Superior temporal gyrus (tissue), 1 donor: ENCODE measurements at regions not wholly inside any gene's neighbourhood (a gene's known extent, or its start where the extent isn't known, plus 50 kb on each side); places are given as distances from the start of the nearest gene placed in this dataset.

ENCODE experiments used
- DNase-seq: peaks from one replicate; pipeline ENCODE4 v3.0.0-alpha.2; 2016; ENCODE audit errors: extremely low spot score

DNA sequence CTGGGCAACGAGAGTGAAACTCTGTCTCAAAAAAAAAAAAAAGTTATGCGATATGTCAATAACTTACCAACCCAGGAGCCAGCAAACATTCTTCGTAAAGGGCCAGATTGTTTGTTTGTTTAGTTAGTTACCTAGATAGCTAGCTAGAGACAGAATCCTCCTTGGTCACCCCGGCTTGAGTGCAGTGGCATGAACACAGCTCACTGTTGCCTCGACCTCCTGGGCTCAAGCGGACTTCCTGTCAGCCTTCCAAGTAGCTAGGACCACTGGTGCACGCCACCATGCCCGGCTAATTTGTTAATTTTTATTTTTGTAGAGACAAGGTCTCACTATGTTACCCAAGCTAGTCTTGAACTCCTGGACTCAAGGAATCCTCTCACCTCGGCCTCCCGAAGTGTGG is 113.0 kb downstream of the LITAF start:
- DNase-seq: no peak

DNA sequence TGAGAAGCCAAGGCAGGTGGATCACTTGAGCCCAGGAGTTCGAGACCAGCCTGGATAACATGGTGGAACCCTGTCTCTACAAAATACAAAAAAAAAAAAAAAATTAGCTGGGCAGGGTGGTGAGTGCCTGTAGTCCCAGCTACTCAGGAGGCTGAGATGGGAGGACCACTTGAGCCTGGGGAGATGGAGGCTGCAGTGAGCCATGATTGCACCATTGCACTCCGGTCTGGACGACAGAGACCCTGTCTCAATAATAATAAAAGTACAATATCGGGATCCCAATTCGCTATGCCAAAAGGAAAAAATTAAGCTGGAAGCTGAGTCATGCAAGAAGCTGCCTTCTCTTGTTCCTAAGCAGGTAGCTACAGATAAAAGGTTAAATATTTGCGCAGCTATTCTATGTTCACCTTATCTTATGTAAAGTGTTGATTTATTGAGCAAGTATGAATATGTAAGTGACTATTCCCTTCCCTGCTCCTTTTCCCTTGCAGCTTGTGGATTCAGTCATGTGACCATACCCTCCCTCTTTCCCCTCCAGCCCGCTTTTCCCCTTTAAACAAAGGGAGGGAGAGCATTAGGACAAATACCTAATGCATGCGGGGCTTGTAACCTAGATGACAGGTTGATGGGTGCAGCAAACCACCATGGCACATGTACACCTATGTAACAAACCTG is 112.0 kb downstream of the LITAF start:
- DNase-seq: no peak

DNA sequence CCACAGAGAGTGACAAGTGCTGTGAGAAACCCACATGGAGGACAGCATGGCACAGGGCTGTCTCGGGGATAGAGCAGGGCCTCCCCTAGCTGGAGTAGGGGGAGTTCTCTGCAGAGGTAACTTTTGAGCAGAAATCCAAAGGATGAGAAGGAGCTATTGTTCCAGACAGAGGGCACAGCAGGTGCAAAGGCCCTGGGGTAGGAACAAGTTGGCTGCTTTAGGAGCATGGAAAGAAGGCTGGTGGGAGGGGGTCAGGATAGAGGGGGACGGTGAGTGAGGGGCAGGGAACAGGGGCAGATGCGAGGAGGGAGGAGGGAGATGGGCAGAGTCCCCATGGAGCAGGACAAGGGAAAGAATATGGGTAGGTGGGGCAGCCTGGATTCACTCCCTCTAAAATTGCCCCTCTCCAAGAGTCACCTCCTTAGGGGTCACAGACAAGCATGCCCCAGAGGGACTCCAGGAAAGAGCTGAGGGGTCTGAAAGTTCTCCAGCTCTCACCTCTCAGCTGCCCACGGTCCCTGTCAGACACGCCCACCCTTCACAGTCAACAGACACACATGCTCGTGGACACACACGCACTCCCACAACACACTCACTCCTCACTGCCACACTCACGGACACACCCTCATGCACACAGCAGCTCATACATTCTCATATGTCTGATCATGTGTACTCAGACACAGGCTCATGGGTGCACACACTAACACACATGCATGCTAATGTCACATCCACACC is 110.7 kb downstream of the LITAF start:
- DNase-seq: no peak

DNA sequence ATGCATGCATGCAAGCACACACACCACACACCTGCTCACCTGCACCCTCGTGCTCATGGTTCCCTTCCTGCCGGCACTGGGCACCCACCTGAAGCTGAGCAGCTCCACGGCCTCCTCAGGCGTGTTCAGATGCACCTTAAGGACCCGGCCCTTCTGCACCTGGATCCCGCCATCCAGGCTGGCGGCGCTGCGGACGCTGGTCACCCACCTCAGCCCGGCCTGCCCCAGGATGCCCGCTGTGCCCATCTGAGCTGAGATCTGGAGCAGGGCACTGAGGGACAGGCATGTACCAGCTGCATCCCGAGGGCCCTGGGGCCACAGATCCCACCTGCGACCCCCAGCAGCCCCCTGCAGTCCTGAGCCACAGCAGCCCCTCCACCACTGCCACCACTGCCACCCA is 110.0 kb downstream of the LITAF start:
- DNase-seq: no peak

DNA sequence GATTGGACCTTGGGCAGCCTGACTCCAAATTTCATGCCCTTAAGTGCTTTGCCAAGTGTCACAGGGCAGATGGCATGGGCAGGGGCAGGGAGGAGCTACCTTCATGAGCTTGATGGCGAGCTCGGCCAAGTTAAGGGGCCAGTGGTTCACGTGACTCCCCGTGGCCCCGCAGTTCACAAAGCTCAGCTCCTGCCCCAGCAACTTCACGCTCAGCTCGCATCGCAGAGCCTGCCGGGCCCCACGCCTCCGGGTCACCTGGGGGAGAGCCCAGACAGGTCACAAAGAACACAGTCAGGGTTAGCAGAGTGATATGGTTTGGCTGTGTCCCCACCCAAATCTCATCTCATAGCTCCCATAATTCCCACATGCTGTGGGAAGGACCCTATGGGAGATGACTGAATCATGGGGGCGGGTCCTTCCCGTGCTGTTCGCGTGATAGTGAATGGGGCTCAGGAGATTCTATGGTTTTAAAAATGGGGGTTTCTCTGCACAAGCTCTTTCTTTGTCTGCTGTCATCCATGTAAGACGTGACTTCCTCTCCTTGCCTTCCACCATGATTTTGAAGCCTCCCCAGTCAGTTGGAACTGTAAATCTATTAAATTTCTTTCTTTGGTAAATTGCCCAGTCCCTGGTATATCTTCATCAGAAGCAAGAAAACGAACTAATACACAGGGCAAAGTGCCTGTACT is 108.1 kb downstream of the LITAF start:
- DNase-seq: no peak

DNA sequence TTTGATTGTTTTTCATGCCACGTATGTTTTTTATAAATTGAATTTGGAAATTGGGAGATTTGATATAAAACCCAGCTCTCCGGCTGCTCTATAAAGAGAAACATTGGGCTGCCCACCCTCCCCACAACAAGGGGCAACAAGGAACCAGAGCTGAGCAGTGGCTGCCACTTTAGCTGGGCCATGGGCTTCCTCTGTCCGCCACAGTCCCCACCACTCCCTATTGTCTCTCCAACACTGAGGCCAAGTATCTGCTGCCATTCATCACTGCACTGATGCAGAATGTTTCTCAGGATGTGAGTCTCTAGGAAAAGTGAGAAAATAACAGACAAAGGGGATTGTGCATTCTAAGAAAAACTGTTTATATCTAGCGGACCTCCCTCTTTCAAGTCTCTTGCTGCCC is 106.8 kb downstream of the LITAF start:
- DNase-seq: no peak

DNA sequence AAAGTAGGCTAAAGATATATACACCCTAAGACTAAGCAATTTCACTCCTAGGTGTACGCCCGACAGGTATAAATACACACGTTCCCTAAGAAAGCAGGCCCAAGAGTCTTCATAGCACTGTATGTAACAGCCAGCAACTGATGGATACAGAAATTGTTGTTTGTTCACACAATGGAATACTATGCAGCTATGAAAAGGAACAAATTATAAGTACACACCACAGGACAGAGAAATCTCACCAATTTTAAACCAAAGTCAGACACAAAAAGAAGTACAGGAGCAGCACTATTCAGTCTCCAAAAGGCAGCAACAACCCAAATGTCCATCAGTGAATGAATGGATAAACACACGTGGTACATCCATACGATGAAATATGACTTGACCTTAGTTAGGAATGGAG is 106.1 kb downstream of the LITAF start:
- no peak for DNase-seq

DNA sequence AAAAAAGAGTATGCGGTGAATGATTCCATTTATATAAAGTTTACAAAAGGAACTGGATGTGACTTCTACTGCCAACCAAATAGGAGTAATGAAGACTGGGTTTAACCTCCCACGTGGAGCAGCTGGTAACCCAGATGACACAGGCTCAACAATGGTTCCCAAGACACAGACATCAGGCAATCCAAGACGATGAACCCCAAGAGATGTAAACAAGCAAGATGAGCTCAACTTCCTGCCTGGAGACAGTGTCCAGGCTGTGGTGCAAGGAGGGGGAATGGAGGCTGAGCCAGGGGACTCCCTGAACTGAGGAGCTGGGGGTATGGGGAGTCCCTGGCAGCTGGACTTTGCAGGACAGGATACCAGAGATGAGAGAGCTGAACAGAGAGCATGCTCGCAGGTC is 104.7 kb downstream of the LITAF start:
- DNase-seq: no peak

DNA sequence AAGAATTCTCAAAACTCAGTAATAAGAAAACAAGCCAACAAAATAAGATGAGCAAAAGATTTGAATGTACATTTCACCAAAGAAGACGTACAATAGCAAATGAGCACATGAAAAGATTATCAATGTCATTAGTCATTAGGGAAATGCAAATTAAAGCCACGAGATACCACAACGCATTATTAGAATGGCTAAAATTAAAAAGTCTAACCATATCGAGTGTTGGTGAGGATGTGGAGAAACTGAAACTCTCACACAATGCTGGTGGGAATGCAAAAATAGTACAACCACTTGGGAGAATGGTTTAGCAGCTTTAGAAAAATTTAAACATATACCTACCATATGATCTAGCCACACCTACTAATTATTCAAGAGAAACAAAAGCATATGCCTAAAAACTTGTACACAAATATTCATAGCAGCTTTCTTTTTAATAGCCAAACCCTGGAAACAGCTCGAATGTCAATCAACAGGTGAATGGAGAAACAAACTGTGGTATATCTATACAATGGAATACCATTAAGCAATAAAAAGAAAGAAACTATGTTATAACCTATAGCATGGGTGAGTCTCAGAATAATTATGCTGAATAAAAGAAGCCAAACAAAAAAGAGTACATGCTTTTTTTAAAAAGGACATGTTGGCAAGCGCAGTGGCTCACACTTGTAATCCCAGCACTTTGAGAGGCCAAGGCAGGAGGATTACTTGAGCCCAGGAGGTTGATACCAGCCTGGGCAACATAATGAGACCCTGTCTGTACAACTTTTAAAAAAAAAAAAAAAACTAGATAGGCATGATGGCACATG is 103.6 kb downstream of the LITAF start:
- DNase-seq: no peak

DNA sequence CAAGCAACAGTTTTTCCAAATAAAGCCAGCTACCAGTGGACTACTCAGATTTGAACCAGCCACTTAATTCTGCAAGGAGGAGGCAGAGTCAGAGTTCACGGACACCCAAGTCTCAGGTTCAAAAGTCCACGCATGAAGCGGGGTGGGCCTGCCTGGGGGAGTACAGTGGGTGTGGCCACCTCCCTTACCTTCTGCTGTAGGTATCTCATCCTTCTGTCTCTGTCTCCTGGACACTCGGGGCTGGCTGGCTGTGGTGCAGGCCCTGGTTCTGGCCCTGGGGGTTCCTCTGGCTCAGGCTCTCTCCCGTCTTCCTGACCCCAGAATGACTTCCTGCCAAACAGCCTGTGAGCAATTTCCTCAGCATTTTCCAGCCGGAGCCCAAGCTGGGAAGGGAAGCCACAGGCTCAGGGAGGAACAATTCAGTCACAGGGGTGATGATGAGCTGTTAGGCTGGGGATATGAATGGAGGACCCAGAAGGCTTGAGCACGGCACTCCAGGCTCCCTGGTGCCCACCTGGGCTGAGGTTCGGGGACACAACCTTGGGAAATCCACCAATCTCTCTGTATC is 101.9 kb downstream of the LITAF start:
- no peak for DNase-seq

DNA sequence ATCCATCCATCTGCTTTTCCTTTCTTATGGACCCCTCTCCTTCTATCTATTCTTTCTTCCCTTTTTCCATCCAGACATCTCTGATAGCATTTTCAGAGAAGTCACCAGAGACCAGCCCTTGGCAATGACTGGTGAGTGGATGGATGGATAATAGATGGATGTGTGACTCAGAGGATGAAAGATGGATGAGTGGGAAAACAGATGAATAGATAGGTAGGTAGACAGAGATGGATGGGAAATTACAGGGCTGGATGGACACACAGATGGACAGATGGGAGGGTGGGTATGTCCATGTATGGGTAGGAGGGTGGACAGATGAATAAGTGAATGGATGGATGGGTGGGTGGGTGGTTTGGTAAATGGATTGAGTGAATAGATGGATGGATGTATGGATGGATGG is 101.0 kb downstream of the LITAF start:
- no peak for DNase-seq

DNA sequence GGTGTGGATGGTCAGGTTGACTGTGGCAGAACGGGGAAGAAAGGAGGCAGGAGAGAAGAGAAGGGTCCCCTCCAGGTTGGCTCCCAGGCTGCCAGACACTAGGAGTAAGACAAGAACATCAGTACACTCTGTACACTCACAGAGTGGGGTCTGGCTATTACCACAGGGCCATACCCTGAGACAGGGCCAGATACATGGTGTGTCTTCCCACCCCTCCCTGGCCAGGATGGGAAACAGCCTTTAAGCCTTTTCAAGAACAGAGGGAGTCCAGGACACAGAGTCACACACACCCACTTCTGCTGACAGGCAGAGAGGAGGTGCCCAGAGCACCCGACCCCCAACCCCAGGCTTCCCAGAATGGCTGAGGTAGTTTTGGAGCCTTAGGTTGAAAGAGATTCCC is 99.4 kb downstream of the LITAF start:
- DNase-seq: no peak

DNA sequence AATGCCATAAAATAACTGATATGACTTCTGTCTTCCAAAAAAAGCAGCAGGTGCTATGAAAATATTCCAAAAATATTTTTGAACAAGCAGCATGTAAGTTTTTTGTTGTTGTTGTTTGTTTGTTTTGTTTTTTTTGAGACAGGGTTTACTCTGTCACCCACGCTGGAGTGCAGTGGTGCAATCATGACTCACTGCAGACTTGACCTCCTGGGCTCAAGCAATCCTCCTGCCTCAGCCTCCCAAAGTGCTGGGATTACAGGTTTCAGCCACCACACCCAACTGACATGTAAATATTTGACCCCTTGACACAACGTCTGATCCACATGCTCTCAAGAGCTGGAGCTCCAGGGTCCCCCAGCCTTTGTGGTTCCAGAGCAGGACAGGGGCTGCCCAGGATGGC is 98.4 kb downstream of the LITAF start:
- DNase-seq: no peak

DNA sequence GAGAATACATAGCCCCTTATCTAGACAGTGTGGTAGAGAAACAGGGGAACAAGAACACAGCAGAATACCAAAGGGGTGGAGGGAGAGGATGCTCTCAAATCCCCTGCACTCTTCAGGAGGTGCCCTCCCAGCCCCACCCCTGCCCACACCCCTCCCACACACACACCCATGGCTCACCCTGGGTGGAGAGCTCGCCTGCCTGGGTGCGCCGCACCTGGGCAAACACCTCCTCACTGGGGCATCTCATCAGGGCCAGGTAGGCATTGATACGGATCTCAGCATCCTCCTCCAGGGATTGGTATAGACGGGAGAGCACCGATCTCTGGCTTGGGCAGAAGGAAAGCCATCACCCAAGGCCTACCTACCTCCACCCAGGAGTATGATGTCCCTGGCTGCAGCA is 95.2 kb downstream of the LITAF start:
- DNase-seq: no peak

DNA sequence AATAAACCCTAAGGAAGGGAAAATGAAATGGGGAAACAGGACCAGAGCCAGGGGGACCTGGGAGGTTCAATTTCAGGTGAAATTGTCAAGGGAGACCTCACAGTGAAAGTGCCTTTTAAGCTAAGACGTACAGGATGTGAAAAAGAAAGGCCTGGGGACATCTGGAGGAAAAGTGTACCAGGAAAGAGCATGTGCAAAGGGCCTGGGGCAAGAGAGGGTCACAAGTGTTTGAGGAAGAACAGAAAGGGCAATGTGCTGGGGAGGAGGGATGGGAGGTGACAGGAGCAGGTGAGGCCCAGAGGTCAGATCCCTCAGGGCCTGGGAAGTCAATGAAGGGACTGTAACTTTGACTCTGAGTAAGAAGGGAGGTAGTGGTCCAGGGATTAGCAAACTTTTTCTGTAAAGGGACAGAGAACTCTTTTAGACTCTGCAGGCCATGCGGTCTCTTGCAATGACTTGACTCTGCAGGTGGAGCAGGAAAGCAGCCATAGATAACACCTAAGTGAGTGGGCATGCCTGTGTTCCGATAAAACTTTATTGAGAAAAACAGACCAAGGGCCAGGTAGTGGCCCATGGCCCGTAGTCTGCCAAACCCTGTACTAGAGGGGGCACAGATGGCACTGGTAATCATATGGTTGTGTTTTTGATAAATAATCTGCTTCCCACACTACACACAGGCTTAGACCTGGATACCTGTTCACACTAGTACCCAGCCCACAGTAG is 93.8 kb downstream of the LITAF start:
- no peak for DNase-seq

DNA sequence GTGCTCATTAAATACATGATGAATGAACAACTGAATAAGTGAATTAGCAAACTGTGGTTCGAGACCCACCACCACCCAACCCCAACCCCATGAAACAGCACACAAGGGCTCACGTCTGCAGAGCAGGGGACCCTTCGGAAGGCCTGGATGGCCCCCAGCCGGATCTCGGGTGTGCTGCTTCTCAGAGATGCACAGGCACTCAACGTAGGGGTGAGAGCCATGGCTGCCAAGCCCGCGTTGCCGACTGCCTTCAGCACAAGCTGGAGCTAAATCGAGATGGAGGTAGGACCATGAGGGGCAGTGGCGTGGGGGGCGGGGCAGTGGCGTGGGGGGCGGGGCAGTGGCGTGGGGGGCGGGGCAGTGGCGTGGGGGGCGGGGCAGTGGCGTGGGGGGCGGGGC is 93.2 kb downstream of the LITAF start:
- DNase-seq: no peak

DNA sequence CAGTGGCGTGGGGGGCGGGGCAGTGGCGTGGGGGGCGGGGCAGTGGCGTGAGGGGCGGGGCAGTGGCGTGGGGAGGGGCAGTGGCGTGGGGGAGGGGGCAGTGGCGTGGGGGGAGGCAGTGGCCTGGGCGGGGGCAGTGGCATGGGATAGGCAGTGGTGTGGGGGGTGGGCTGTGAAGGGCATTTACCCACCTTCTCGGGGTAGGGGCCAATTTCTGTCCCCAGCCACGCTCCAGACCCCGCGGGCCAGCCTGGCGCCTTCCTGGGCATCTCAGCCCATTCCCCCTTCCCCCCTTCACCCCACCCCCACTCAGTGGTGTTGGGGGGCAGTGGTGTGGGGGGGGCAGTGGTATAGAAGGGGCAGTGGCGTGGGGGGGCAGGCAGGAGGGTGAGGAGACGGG is 92.7 kb downstream of the LITAF start:
- DNase-seq: no peak

DNA sequence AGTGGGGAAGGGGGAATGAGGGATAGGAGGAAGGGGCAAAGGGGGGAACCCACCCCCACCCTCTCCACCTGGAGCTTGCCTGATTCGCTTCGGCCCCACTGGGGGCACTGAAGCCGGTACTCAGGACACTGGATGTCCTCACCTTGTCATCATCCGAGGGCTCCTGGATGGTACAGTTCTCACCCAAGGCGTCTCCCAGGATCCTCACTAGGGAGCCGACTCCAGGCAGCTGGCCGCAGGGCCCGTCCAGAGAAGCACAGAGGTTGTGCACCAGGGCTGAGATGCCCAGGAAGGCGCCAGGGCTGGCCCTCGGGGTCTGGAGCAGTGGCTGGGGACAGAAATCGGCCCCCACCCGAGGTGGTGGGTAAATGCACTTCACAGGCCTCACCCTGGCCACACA is 92.3 kb downstream of the LITAF start:
- DNase-seq: no peak

DNA sequence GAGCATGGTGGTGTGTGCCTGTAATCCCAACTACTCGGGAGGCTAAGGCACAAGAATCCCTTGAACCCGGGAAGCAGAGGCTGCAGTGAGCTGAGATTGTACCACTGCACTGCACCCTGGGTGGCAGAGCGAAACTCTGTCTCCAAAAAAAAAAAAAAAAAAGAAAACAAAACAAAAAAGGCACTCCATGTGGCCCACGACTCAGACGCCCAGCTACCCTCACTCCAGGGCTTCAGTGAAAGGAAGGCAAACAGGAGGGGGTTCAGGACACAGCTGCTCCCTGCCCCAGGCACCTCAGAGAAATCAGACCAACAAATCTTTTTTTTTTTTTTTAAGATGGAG is 91.7 kb downstream of the LITAF start:
- DNase-seq: no peak
